ENCODE measurements at regions not wholly inside any gene's neighbourhood (a gene's known extent, or its start where the extent isn't known, plus 50 kb on each side); places are given as distances from the start of the nearest gene placed in this dataset.
"Not testable (repeated sequence)": the region's sequence is repeated elsewhere in the genome, so short reads cannot be mapped to it uniquely, and the experiment has no call there.

- no peak for DNase-seq
These were observed 450.5 kb upstream of the DDI1 start for GRCh38 chr11:103585911-103586310.

- DNase-seq, result no peak
These were observed 449.7 kb upstream of the DDI1 start for GRCh38 chr11:103586756-103587155.

- DNase-seq, result no peak
These were observed 448.3 kb upstream of the DDI1 start for GRCh38 chr11:103587901-103588788.

GRCh38 chr11:103591554-103591953, 444.9 kb upstream of the DDI1 start:
- no peak for DNase-seq

GRCh38 chr11:103594283-103594682, 442.2 kb upstream of the DDI1 start:
- DNase-seq, result no peak

GRCh38 chr11:103596315-103596714, 440.1 kb upstream of the DDI1 start:
- DNase-seq, result no peak

- no peak for DNase-seq
These were observed 435.1 kb upstream of the DDI1 start for GRCh38 chr11:103601225-103601846.

- DNase-seq, result no peak
These were observed 433.6 kb upstream of the DDI1 start for GRCh38 chr11:103602840-103603239.

GRCh38 chr11:103604310-103604709, 432.1 kb upstream of the DDI1 start:
- no peak for DNase-seq

- DNase-seq, result no peak
These were observed 427.9 kb upstream of the DDI1 start for GRCh38 chr11:103608566-103608965.

GRCh38 chr11:103609117-103610066, 427.0 kb upstream of the DDI1 start:
- no peak for DNase-seq

- DNase-seq, result no peak
These were observed 426.0 kb upstream of the DDI1 start for GRCh38 chr11:103610435-103610834.

- DNase-seq, result not testable (repeated sequence)
These were observed 424.7 kb upstream of the DDI1 start for GRCh38 chr11:103611526-103612260.

- not testable (repeated sequence) for DNase-seq
These were observed 424.0 kb upstream of the DDI1 start for GRCh38 chr11:103612451-103612850.

- not testable (repeated sequence) for DNase-seq
These were observed 419.9 kb upstream of the DDI1 start for GRCh38 chr11:103616586-103616985.

GRCh38 chr11:103618528-103618927, 417.9 kb upstream of the DDI1 start:
- DNase-seq, result no peak

GRCh38 chr11:103619480-103619879, 417.0 kb upstream of the DDI1 start:
- no peak for DNase-seq

- DNase-seq, result no peak
These were observed 416.5 kb upstream of the DDI1 start for GRCh38 chr11:103619938-103620337.

- no peak for DNase-seq
These were observed 414.1 kb upstream of the DDI1 start for GRCh38 chr11:103622296-103622695.

GRCh38 chr11:103623933-103624332, 412.5 kb upstream of the DDI1 start:
- DNase-seq, result no peak

- DNase-seq, result no peak
These were observed 411.5 kb upstream of the DDI1 start for GRCh38 chr11:103624708-103625623.

Data from bone marrow (tissue), 2 donors.